ENCODE measurements at regions not wholly inside any gene's neighbourhood (a gene's known extent, or its start where the extent isn't known, plus 50 kb on each side); places are given as distances from the start of the nearest gene placed in this dataset.

GRCh38 chr1:58928514-58928913 lies 144.7 kb upstream of the JUN start:
- Histone ChIP-seq H3K9ac (ENCODE audit: low read length) (no peak overlapping the region), H3K4me1 (ENCODE audit: insufficient read depth, low read length) (peaks cover 20% of the 10 kb centered on the region), H4K20me1 (ENCODE audit: insufficient read depth, low read length) (no peaks in the 10 kb centered on the region), H2AFZ (ENCODE audit: low read depth, low read length) (no peak overlapping the region), H3K27me3 (ENCODE audit: insufficient read depth, low read length) (no peaks in the 10 kb centered on the region), H3K27ac (ENCODE audit: low read depth, low read length) (no peak overlapping the region), H3K9me3 (ENCODE audit: insufficient read depth, low read depth, low read length) (no peaks in the 10 kb centered on the region), H3K79me2 (ENCODE audit: insufficient read depth, low read length) (no peaks in the 10 kb centered on the region), H3K4me2 (ENCODE audit: low read length) (no peak overlapping the region), H3K4me3 (ENCODE audit: insufficient read depth, low read depth, low read length) (no peak overlapping the region), H3K36me3 (ENCODE audit: insufficient read depth, low read length) (no peaks in the 10 kb centered on the region)
- Mint-ChIP-seq H3K27ac (ENCODE audit: unreplicated experiment) (peak overlapping the region; percentile 41), H3K36me3 (ENCODE audit: low read depth, unreplicated experiment) (no peaks in the 10 kb centered on the region), H3K9me3 (ENCODE audit: unreplicated experiment) (no peaks in the 10 kb centered on the region), H3K4me3 (ENCODE audit: unreplicated experiment) (no peak overlapping the region), H3K4me1 (ENCODE audit: low read depth, unreplicated experiment) (peaks cover 39% of the 10 kb centered on the region), H3K27me3 (ENCODE audit: low read depth, unreplicated experiment) (no peaks in the 10 kb centered on the region)
- TF ChIP-seq CTCF (IDR thresholded peaks at IDR 0.05; ENCODE audit: insufficient read depth, low read depth, low read length) (no peak), EZH2 (IDR thresholded peaks at IDR 0.05; ENCODE audit: insufficient read depth, low read length) (no peak)
- no peak for FAIRE-seq
- no peak for DNase-seq (ENCODE audit: low read depth)

GRCh38 chr1:58929671-58930325 lies 146.0 kb upstream of the JUN start:
- Mint-ChIP-seq H3K9me3 (ENCODE audit: unreplicated experiment) (no peaks in the 10 kb centered on the region), H3K27me3 (ENCODE audit: low read depth, unreplicated experiment) (no peaks in the 10 kb centered on the region), H3K36me3 (ENCODE audit: low read depth, unreplicated experiment) (no peaks in the 10 kb centered on the region), H3K4me1 (ENCODE audit: low read depth, unreplicated experiment) (peaks cover 40% of the 10 kb centered on the region), H3K27ac (ENCODE audit: unreplicated experiment) (peak overlapping the region; percentile 2), H3K4me3 (ENCODE audit: unreplicated experiment) (no peak overlapping the region)
- Histone ChIP-seq H3K27ac (ENCODE audit: low read depth, low read length) (no peak overlapping the region), H4K20me1 (ENCODE audit: insufficient read depth, low read length) (no peaks in the 10 kb centered on the region), H3K9me3 (ENCODE audit: insufficient read depth, low read depth, low read length) (no peaks in the 10 kb centered on the region), H3K36me3 (ENCODE audit: insufficient read depth, low read length) (no peaks in the 10 kb centered on the region), H3K4me3 (ENCODE audit: insufficient read depth, low read depth, low read length) (no peak overlapping the region), H3K27me3 (ENCODE audit: insufficient read depth, low read length) (no peaks in the 10 kb centered on the region), H3K4me2 (ENCODE audit: low read length) (peak overlapping the region; percentile 4), H3K79me2 (ENCODE audit: insufficient read depth, low read length) (no peaks in the 10 kb centered on the region), H2AFZ (ENCODE audit: low read depth, low read length) (no peak overlapping the region), H3K4me1 (ENCODE audit: insufficient read depth, low read length) (peaks cover 22% of the 10 kb centered on the region), H3K9ac (ENCODE audit: low read length) (no peak overlapping the region)
- TF ChIP-seq CTCF (IDR thresholded peaks at IDR 0.05; ENCODE audit: insufficient read depth, low read depth, low read length) (no peak), EZH2 (IDR thresholded peaks at IDR 0.05; ENCODE audit: insufficient read depth, low read length) (no peak)
- DNase-seq (ENCODE audit: low read depth) (no peak), FAIRE-seq (no peak)

- DNase-seq (ENCODE audit: low read depth) (no peak), FAIRE-seq (no peak)
- H3K27me3 ChIP-seq (ENCODE audit: insufficient read depth, low read length), result no peaks in the 10 kb centered on the region
- no peak for TF ChIP-seq EZH2 (IDR thresholded peaks at IDR 0.05; ENCODE audit: insufficient read depth, low read length)
- TF ChIP-seq CTCF (IDR thresholded peaks at IDR 0.05; ENCODE audit: insufficient read depth, low read depth, low read length), result no peak
- Mint-ChIP-seq H3K4me1 (ENCODE audit: low read depth, unreplicated experiment) (peaks cover 40% of the 10 kb centered on the region), H3K36me3 (ENCODE audit: low read depth, unreplicated experiment) (no peaks in the 10 kb centered on the region), H3K9me3 (ENCODE audit: unreplicated experiment) (no peaks in the 10 kb centered on the region), H3K4me3 (ENCODE audit: unreplicated experiment) (no peak overlapping the region), H3K27ac (ENCODE audit: unreplicated experiment) (no peak overlapping the region), H3K27me3 (ENCODE audit: low read depth, unreplicated experiment) (no peaks in the 10 kb centered on the region)
- no peak overlapping the region for H2AFZ ChIP-seq (ENCODE audit: low read depth, low read length)
- no peaks in the 10 kb centered on the region for H4K20me1 ChIP-seq (ENCODE audit: insufficient read depth, low read length)
- no peaks in the 10 kb centered on the region for H3K79me2 ChIP-seq (ENCODE audit: insufficient read depth, low read length)
- no peak overlapping the region for H3K27ac ChIP-seq (ENCODE audit: low read depth, low read length)
- H3K4me3 ChIP-seq (ENCODE audit: insufficient read depth, low read depth, low read length), result no peak overlapping the region
- no peaks in the 10 kb centered on the region for H3K36me3 ChIP-seq (ENCODE audit: insufficient read depth, low read length)
- H3K4me1 ChIP-seq (ENCODE audit: insufficient read depth, low read length), result peaks cover 22% of the 10 kb centered on the region
- no peak overlapping the region for H3K4me2 ChIP-seq (ENCODE audit: low read length)
- no peaks in the 10 kb centered on the region for H3K9me3 ChIP-seq (ENCODE audit: insufficient read depth, low read depth, low read length)
- no peak overlapping the region for H3K9ac ChIP-seq (ENCODE audit: low read length)
These were observed 147.2 kb upstream of the JUN start for GRCh38 chr1:58931024-58931423.

Data from astrocyte (in vitro differentiated cells and primary cell).